HG03442 (cell line): ENCODE measurements at regions not wholly inside any gene's neighbourhood (a gene's known extent, or its start where the extent isn't known, plus 50 kb on each side); places are given as distances from the start of the nearest gene placed in this dataset.
"Not testable (repeated sequence)": the region's sequence is repeated elsewhere in the genome, so short reads cannot be mapped to it uniquely, and the experiment has no call there.

Experiments used
- ATAC-seq: cut with Tn5 transposase; IDR thresholded peaks from one replicate; pipeline ENCODE4 v1.9.1; 2021; ENCODE audit warnings: mild to moderate bottlenecking, moderate library complexity; ENCODE audit not compliant: unreplicated experiment

GRCh38 chr1:208682664-208683013 is 438.5 kb upstream of the PLXNA2 start:
- no peak for ATAC-seq

GRCh38 chr1:208683141-208683540 is 439.0 kb upstream of the PLXNA2 start:
- no peak for ATAC-seq

GRCh38 chr1:208684192-208684591 is 440.0 kb upstream of the PLXNA2 start:
- no peak for ATAC-seq

- ATAC-seq = no peak
Observed at GRCh38 chr1:208686592-208686991, 442.4 kb upstream of the PLXNA2 start.

GRCh38 chr1:208688656-208689315 is 444.6 kb upstream of the PLXNA2 start:
- ATAC-seq = no peak

GRCh38 chr1:208691012-208691411 is 446.8 kb upstream of the PLXNA2 start:
- no peak for ATAC-seq

GRCh38 chr1:208709981-208710380 is 465.8 kb upstream of the PLXNA2 start:
- no peak for ATAC-seq

- ATAC-seq = no peak
Observed at GRCh38 chr1:208714323-208714722, 470.1 kb upstream of the PLXNA2 start.

- no peak for ATAC-seq
Observed at GRCh38 chr1:208717525-208717924, 473.3 kb upstream of the PLXNA2 start.

GRCh38 chr1:208722592-208722991 is 478.4 kb upstream of the PLXNA2 start:
- ATAC-seq = no peak

- ATAC-seq = no peak
Observed at GRCh38 chr1:208724079-208724478, 479.9 kb upstream of the PLXNA2 start.

GRCh38 chr1:208728815-208729214 is 484.6 kb upstream of the PLXNA2 start:
- no peak for ATAC-seq

GRCh38 chr1:208731981-208732821 is 488.0 kb upstream of the PLXNA2 start:
- ATAC-seq = peak; percentile 93

- ATAC-seq = no peak
Observed at GRCh38 chr1:208737161-208737560, 493.0 kb upstream of the PLXNA2 start.

- peak; percentile 68 for ATAC-seq
Observed at GRCh38 chr1:208737922-208738321, 493.7 kb upstream of the PLXNA2 start.

- ATAC-seq = not testable (repeated sequence)
Observed at GRCh38 chr1:208739636-208740035, 495.5 kb upstream of the PLXNA2 start.

GRCh38 chr1:208741296-208741695 is 497.1 kb upstream of the PLXNA2 start:
- no peak for ATAC-seq

GRCh38 chr1:208743361-208743760 is 499.2 kb upstream of the PLXNA2 start:
- ATAC-seq = no peak

GRCh38 chr1:208747979-208748378 is 503.8 kb upstream of the PLXNA2 start:
- ATAC-seq = no peak

- no peak for ATAC-seq
Observed at GRCh38 chr1:208748387-208749165, 504.4 kb upstream of the PLXNA2 start.

- ATAC-seq = no peak
Observed at GRCh38 chr1:208756339-208756981, 512.3 kb upstream of the PLXNA2 start.
